GM10266 (cell line): ENCODE measurements at regions not wholly inside any gene's neighbourhood (a gene's known extent, or its start where the extent isn't known, plus 50 kb on each side); places are given as distances from the start of the nearest gene placed in this dataset.

Experiments
- DNase-seq: peaks from one replicate; pipeline ENCODE4 v3.0.0; 2012; ENCODE audit errors: extremely low spot score
- TF ChIP-seq, protein P1 (sequence below): IDR thresholded peaks from 2 replicates; pipeline ENCODE4 v1.5.1; 2012; ENCODE audit warnings: mild to moderate bottlenecking, low read depth; ENCODE audit not compliant: control insufficient read depth, insufficient read depth; ENCODE audit errors: missing control alignments

- DNase-seq: no peak
- TF ChIP-seq, protein P1, sequence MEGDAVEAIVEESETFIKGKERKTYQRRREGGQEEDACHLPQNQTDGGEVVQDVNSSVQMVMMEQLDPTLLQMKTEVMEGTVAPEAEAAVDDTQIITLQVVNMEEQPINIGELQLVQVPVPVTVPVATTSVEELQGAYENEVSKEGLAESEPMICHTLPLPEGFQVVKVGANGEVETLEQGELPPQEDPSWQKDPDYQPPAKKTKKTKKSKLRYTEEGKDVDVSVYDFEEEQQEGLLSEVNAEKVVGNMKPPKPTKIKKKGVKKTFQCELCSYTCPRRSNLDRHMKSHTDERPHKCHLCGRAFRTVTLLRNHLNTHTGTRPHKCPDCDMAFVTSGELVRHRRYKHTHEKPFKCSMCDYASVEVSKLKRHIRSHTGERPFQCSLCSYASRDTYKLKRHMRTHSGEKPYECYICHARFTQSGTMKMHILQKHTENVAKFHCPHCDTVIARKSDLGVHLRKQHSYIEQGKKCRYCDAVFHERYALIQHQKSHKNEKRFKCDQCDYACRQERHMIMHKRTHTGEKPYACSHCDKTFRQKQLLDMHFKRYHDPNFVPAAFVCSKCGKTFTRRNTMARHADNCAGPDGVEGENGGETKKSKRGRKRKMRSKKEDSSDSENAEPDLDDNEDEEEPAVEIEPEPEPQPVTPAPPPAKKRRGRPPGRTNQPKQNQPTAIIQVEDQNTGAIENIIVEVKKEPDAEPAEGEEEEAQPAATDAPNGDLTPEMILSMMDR: no peak
Measured at GRCh38 chr5:138659561-138659960, 84.4 kb upstream of the HSPA9 start.

- DNase-seq: no peak
- TF ChIP-seq, protein P1: no peak
Measured at GRCh38 chr5:138659121-138659520, 83.9 kb upstream of the HSPA9 start.

DNA sequence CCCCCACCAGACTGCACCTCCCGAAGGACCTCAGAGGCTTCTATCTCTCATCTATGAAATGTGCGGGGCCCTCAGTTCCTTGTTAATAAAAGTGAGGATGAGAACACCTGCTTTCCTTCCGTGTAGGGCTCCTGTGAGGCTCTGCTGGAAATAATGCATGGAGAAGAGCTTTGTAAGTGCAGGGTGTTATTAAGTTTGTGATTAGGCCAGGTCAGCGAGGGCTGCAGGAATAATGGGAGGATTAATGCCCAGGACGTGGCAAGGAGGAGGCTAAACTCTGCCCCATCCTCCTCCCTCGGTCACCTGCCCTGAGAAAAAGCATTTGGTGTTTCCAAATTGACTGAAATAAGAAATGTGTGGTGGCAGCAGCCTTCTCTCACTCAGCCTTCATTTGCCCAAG, 83.5 kb upstream of the HSPA9 start:
- DNase-seq: no peak
- TF ChIP-seq, protein P1: no peak

GRCh38 chr5:138657360-138657759, 82.2 kb upstream of the HSPA9 start:
- TF ChIP-seq, protein P1: no peak
- DNase-seq: no peak

- no peak for DNase-seq
- TF ChIP-seq, protein P1: no peak
Measured at GRCh38 chr5:138656916-138657315, 81.7 kb upstream of the HSPA9 start.

GRCh38 chr5:138655530-138656190, 80.5 kb upstream of the HSPA9 start:
- DNase-seq: no peak
- TF ChIP-seq, protein P1: no peak

DNA sequence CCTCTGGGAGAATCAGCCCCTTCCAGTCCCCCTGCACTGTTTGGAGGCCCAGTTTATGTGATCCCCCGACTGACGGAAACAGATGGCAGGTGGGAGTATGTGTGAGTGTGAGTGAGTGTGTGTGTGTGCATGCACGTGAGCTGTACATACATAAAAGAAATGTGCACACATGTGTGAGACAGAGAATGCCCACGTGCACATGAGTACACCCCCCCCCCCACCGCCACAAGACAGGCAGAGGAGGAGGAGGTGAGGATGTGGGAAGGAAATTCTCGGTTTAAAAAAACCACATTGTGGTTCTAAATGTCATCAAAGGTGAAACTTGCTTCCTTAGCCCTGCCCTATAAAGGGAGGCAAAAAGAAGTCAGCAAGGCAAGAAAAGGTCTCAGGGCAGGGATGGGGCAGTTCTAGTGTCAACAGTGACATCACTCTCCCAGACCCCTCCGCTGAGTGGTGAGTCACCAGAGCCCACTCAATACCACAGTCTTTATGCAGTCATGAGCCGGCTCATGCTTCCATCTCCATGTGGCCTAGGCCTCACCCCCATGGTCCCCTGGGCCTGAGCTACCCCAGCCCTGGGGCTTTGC, 79.2 kb upstream of the HSPA9 start:
- TF ChIP-seq, protein P1: no peak
- DNase-seq: peak; percentile 60
